Caco-2 (cell line): ENCODE measurements at regions not wholly inside any gene's neighbourhood (a gene's known extent, or its start where the extent isn't known, plus 50 kb on each side); places are given as distances from the start of the nearest gene placed in this dataset.

Experiments
- BruUV-seq: library from RNA; stranded (reverse); fragments of 400-500 nt; replicated peaks from 2 replicates; lab custom pipeline; 2021; lab: Mats Ljungman, UMichigan
- CTCF ChIA-PET: fragments of 300-600 bp; sonication (Branson Sonifier 250); formaldehyde crosslinking; loops from one replicate; lab custom pipeline; 2022; ENCODE audit warnings: antibody characterized with exemption; lab: Charles Lee
- POLR2A ChIA-PET: fragments of 300-600 bp; sonication (Branson Sonifier 250); formaldehyde crosslinking; loops from one replicate; lab custom pipeline; 2022; ENCODE audit warnings: antibody characterized with exemption; lab: Charles Lee
- DNase-seq, 2 experiments: peaks; one replicate each; pipeline versions ENCODE4 v3.0.0 to v3.0.0-alpha.2; 2020 to 2022
- H3K27me3 ChIP-seq: replicated peaks from 2 replicates; pipeline ENCODE4 v1.6.0; 2011; ENCODE audit warnings: low read length; ENCODE audit not compliant: control insufficient read depth, insufficient read depth
- H3K36me3 ChIP-seq: 2 replicates; pipeline ENCODE4 v1.5.1; 2011; ENCODE audit warnings: low read length; ENCODE audit not compliant: control insufficient read depth, insufficient read depth
- H3K4me1 ChIP-seq: fragments of 250-450 bp; sonication (Bioruptor Pico); 2 replicates; pipeline ENCODE4 v1.5.1; 2020; ENCODE audit warnings: mild to moderate bottlenecking
- H3K4me3 ChIP-seq: 2 replicates; pipeline ENCODE4 v1.5.1; 2011; ENCODE audit warnings: low read depth, mild to moderate bottlenecking, control low read depth, low read length
- H3K9me3 ChIP-seq: fragments of 250-450 bp; sonication (Bioruptor Pico); 2 replicates; pipeline ENCODE4 v1.5.1; 2020; ENCODE audit warnings: mild to moderate bottlenecking, moderate library complexity
- H3K27ac Mint-ChIP-seq: one replicate; pipeline ENCODE4 v1.8.0; 2022; ENCODE audit warnings: mixed read lengths; ENCODE audit not compliant: unreplicated experiment
- H3K27me3 Mint-ChIP-seq: one replicate; pipeline ENCODE4 v1.8.0; 2022; ENCODE audit warnings: mixed read lengths; ENCODE audit not compliant: insufficient read depth, unreplicated experiment
- H3K36me3 Mint-ChIP-seq: one replicate; pipeline ENCODE4 v1.8.0; 2022; ENCODE audit warnings: mild to moderate bottlenecking, mixed read lengths; ENCODE audit not compliant: insufficient read depth, unreplicated experiment
- H3K4me1 Mint-ChIP-seq: one replicate; pipeline ENCODE4 v1.8.0; 2022; ENCODE audit warnings: low read depth, mixed read lengths; ENCODE audit not compliant: unreplicated experiment
- H3K4me3 Mint-ChIP-seq: one replicate; pipeline ENCODE4 v1.8.0; 2022; ENCODE audit warnings: mild to moderate bottlenecking, moderate library complexity, mixed read lengths; ENCODE audit not compliant: unreplicated experiment
- H3K9me3 Mint-ChIP-seq: one replicate; pipeline ENCODE4 v1.8.0; 2022; ENCODE audit warnings: mixed read lengths; ENCODE audit not compliant: unreplicated experiment
- intact Hi-C: fragments of 100-400 bp; cut with micrococcal nuclease; formaldehyde crosslinking; loops from one replicate; pipeline ENCODE4 v1.10.0; 2022; ENCODE audit not compliant: unreplicated experiment
- TF ChIP-seq, protein P1 (sequence below), 2 experiments: fragments of 200-600 bp in 1 of 2; IDR thresholded peaks; 1 replicate in 1 of 2; 2 replicates in 1 of 2; pipeline versions ENCODE4 v1.5.1 to v1.8.0; 2011 to 2022; ENCODE audit warnings: antibody characterized with exemption in 1 of 2, control low read depth in 1 of 2, inconsistent platforms in 1 of 2, low read depth in 1 of 2, low read length in 1 of 2, mild to moderate bottlenecking in 1 of 2, moderate library complexity in 1 of 2; ENCODE audit not compliant: insufficient read depth in 1 of 2, severe bottlenecking in 1 of 2, unreplicated experiment in 1 of 2

GRCh38 chr22:34055525-34056200 is 135.4 kb upstream of the LARGE1 start:
- no peaks in the 10 kb centered on the region for H3K36me3 Mint-ChIP-seq
- peak; percentile 36 to 61 for DNase-seq
- TF ChIP-seq, protein P1, sequence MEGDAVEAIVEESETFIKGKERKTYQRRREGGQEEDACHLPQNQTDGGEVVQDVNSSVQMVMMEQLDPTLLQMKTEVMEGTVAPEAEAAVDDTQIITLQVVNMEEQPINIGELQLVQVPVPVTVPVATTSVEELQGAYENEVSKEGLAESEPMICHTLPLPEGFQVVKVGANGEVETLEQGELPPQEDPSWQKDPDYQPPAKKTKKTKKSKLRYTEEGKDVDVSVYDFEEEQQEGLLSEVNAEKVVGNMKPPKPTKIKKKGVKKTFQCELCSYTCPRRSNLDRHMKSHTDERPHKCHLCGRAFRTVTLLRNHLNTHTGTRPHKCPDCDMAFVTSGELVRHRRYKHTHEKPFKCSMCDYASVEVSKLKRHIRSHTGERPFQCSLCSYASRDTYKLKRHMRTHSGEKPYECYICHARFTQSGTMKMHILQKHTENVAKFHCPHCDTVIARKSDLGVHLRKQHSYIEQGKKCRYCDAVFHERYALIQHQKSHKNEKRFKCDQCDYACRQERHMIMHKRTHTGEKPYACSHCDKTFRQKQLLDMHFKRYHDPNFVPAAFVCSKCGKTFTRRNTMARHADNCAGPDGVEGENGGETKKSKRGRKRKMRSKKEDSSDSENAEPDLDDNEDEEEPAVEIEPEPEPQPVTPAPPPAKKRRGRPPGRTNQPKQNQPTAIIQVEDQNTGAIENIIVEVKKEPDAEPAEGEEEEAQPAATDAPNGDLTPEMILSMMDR (IDR thresholded peaks at IDR 0.05; ENCODE audit: insufficient read depth in 1 of 2, low read depth in 1 of 2, low read length in 1 of 2, severe bottlenecking in 1 of 2, unreplicated experiment in 1 of 2), result no peak
- Histone ChIP-seq H3K27me3 (no peaks in the 10 kb centered on the region), H3K9me3 (no peaks in the 10 kb centered on the region), H3K36me3 (no peaks in the 10 kb centered on the region), H3K4me1 (no peaks in the 10 kb centered on the region), H3K4me3 (no peak overlapping the region)
- intact Hi-C loops, result no loop called here
- no peaks in the 10 kb centered on the region for H3K4me1 Mint-ChIP-seq
- ChIA-PET CTCF (no interaction called here), POLR2A (no interaction called here)
- H3K9me3 Mint-ChIP-seq, result peaks cover 14% of the 10 kb centered on the region
- no TSS peak for BruUV-seq
- no peak overlapping the region for H3K27ac Mint-ChIP-seq
- H3K27me3 Mint-ChIP-seq, result peaks cover 3% of the 10 kb centered on the region
- no peak overlapping the region for H3K4me3 Mint-ChIP-seq

DNA sequence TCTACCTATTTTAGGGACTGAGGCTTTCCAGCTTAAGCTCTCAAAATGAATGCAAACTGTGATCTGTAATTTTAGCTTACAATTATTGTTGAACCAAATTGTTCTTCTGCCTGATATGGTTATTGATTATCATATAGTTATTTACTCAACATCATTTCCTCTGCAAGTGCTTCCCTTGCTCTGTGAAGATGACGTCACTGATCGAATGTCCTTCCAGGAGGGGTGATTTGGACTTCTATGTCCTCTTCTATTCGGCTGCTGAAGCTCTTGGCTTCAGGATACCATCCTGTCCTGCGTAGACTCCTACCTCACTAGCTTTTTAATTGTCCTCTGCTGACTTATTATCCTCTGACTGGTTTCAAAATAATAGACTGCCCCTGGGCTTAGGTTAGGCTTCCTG is 137.4 kb upstream of the LARGE1 start:
- Mint-ChIP-seq H3K4me3 (no peak overlapping the region), H3K4me1 (no peaks in the 10 kb centered on the region), H3K9me3 (peaks cover 25% of the 10 kb centered on the region), H3K36me3 (peaks cover 4% of the 10 kb centered on the region), H3K27ac (no peak overlapping the region), H3K27me3 (no peaks in the 10 kb centered on the region)
- H3K4me3 ChIP-seq, result no peak overlapping the region
- no peaks in the 10 kb centered on the region for H3K27me3 ChIP-seq
- no peaks in the 10 kb centered on the region for H3K9me3 ChIP-seq
- no peak for DNase-seq
- intact Hi-C loops, result no loop called here
- TF ChIP-seq, protein P1 (IDR thresholded peaks at IDR 0.05; ENCODE audit: insufficient read depth in 1 of 2, low read depth in 1 of 2, low read length in 1 of 2, severe bottlenecking in 1 of 2, unreplicated experiment in 1 of 2), result no peak
- H3K4me1 ChIP-seq, result no peaks in the 10 kb centered on the region
- CTCF ChIA-PET, result no interaction called here
- POLR2A ChIA-PET, result no interaction called here
- H3K36me3 ChIP-seq, result no peaks in the 10 kb centered on the region
- no TSS peak for BruUV-seq

DNA sequence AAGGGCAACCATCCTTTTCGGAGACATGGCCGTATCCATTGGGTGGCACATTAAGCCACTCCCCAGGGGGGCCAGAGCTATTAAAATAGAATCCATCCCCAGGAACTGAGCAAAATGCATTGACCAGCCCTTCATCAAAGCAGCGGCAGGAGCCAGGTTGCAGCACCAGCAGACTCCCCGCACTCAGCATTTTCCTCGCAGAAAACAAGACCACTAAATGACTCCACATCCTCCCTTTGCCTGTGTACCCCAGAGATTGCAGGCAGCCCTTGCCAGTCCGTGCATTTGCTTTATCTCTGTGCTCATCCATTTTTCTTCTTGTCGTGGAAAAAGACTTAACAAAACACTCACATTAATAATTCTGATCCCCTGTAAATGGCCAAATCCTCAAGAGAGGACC is 144.4 kb upstream of the LARGE1 start:
- H3K9me3 ChIP-seq, result no peaks in the 10 kb centered on the region
- no TSS peak for BruUV-seq
- H3K36me3 ChIP-seq, result no peaks in the 10 kb centered on the region
- CTCF ChIA-PET, result no interaction called here
- H3K4me3 ChIP-seq, result no peak overlapping the region
- TF ChIP-seq, protein P1 (IDR thresholded peaks at IDR 0.05; ENCODE audit: insufficient read depth in 1 of 2, low read depth in 1 of 2, low read length in 1 of 2, severe bottlenecking in 1 of 2, unreplicated experiment in 1 of 2), result no peak
- H3K27me3 ChIP-seq, result no peaks in the 10 kb centered on the region
- H3K9me3 Mint-ChIP-seq, result peaks cover 11% of the 10 kb centered on the region
- peaks cover 4% of the 10 kb centered on the region for H3K27me3 Mint-ChIP-seq
- H3K4me1 Mint-ChIP-seq, result no peaks in the 10 kb centered on the region
- no peak overlapping the region for H3K27ac Mint-ChIP-seq
- intact Hi-C loops, result no loop called here
- no peak for DNase-seq
- peaks cover 4% of the 10 kb centered on the region for H3K36me3 Mint-ChIP-seq
- H3K4me1 ChIP-seq, result no peaks in the 10 kb centered on the region
- H3K4me3 Mint-ChIP-seq, result no peak overlapping the region
- POLR2A ChIA-PET, result no interaction called here
